Keratinocyte (primary cell): ENCODE measurements at regions not wholly inside any gene's neighbourhood (a gene's known extent, or its start where the extent isn't known, plus 50 kb on each side); places are given as distances from the start of the nearest gene placed in this dataset.

Experiments
- DNase-seq: peaks from one replicate; pipeline ENCODE4 v3.0.0-alpha.2; 2011; ENCODE audit warnings: low read depth, missing footprints, low spot score
- FAIRE-seq: peaks from 2 replicates; lab custom pipeline; 2011; peaks lifted over from hg19 to GRCh38; lab: Jason Lieb, UNC
- H2AFZ ChIP-seq: 2 replicates; pipeline ENCODE4 v1.6.0; 2012; ENCODE audit warnings: low read length, control low read depth, inconsistent platforms; ENCODE audit not compliant: control insufficient read depth
- H3K27ac ChIP-seq: 2 replicates; pipeline ENCODE4 v1.5.1; 2011; ENCODE audit warnings: low read length; ENCODE audit not compliant: control insufficient read depth, insufficient read depth
- H3K27me3 ChIP-seq: 3 replicates; pipeline ENCODE4 v1.6.0; 2011; ENCODE audit warnings: low read length; ENCODE audit not compliant: control insufficient read depth, insufficient read depth; ENCODE audit errors: extremely low read depth
- H3K36me3 ChIP-seq, 2 experiments: 2 replicates in 1 of 2; 3 replicates in 1 of 2; pipeline ENCODE4 v1.5.1; 2011; ENCODE audit warnings: low read length in 2 of 2, mild to moderate bottlenecking in 1 of 2; ENCODE audit not compliant: control insufficient read depth in 2 of 2, insufficient read depth in 2 of 2; ENCODE audit errors: extremely low read depth in 1 of 2
- H3K4me1 ChIP-seq: 3 replicates; pipeline ENCODE4 v1.5.1; 2011; ENCODE audit warnings: low read length; ENCODE audit not compliant: control insufficient read depth, insufficient read depth; ENCODE audit errors: extremely low read depth
- H3K4me2 ChIP-seq: 3 replicates; pipeline ENCODE4 v1.6.0; 2011; ENCODE audit warnings: low read depth, low read length; ENCODE audit not compliant: control insufficient read depth, insufficient read depth; ENCODE audit errors: extremely low read depth
- H3K4me3 ChIP-seq, 3 experiments: fragments of 200-600 bp in 1 of 3; sonication (generic) in 1 of 3; 2 replicates in 2 of 3; 3 replicates in 1 of 3; pipeline ENCODE4 v1.5.1; 2011 to 2016; ENCODE audit warnings: low read length in 3 of 3, mild to moderate bottlenecking in 3 of 3, control low read depth in 2 of 3, inconsistent platforms in 1 of 3, low read depth in 1 of 3, mixed read lengths in 1 of 3, mixed run types in 1 of 3, moderate library complexity in 1 of 3; ENCODE audit not compliant: control insufficient read depth in 2 of 3, insufficient read depth in 2 of 3; ENCODE audit errors: extremely low read depth in 1 of 3
- H3K79me2 ChIP-seq: 2 replicates; pipeline ENCODE4 v1.6.0; 2012; ENCODE audit warnings: low read length; ENCODE audit not compliant: control insufficient read depth, insufficient read depth
- H3K9ac ChIP-seq: 3 replicates; pipeline ENCODE4 v1.6.0; 2011; ENCODE audit warnings: low read length; ENCODE audit not compliant: control insufficient read depth, insufficient read depth; ENCODE audit errors: extremely low read depth
- H3K9me1 ChIP-seq: 3 replicates; pipeline ENCODE4 v1.6.0; 2011; ENCODE audit warnings: low read length; ENCODE audit not compliant: control insufficient read depth, insufficient read depth; ENCODE audit errors: extremely low read depth
- H3K9me3 ChIP-seq: 2 replicates; pipeline ENCODE4 v1.5.1; 2012; ENCODE audit warnings: low read depth, low read length; ENCODE audit not compliant: control insufficient read depth
- H4K20me1 ChIP-seq: 3 replicates; pipeline ENCODE4 v1.6.0; 2011; ENCODE audit warnings: low read length; ENCODE audit not compliant: control insufficient read depth, insufficient read depth; ENCODE audit errors: extremely low read depth
- CTCF ChIP-seq, 3 experiments: IDR thresholded peaks in 1 of 3; conservative IDR thresholded peaks in 1 of 3; optimal IDR thresholded peaks in 1 of 3; 2 replicates in 2 of 3; 3 replicates in 1 of 3; pipeline versions ENCODE3 to v1.5.1; 2011; ENCODE audit warnings: low read length in 3 of 3, mild to moderate bottlenecking in 3 of 3, moderate library complexity in 2 of 3, control low read depth in 1 of 3, inconsistent platforms in 1 of 3; ENCODE audit not compliant: insufficient read depth in 2 of 3; ENCODE audit errors: extremely low read depth in 1 of 3
- EZH2 ChIP-seq: IDR thresholded peaks from one replicate; pipeline ENCODE4 v1.6.1; 2012; ENCODE audit warnings: inconsistent platforms, mild to moderate bottlenecking, low read length, moderate library complexity
- dilution Hi-C: fragments of 300-500 bp; cut with MboI; formaldehyde crosslinking; loops from one replicate; pipeline ENCODE4 v1.7.0; 2020; ENCODE audit warnings: low sequenced_read_pairs; ENCODE audit not compliant: extremely low pct_ligation_motif_present

GRCh38 chr9:88724331-88724730 lies 189.4 kb downstream of the NXNL2 start:
- dilution Hi-C loops: no loop called here

GRCh38 chr9:88725300-88726019 lies 190.5 kb downstream of the NXNL2 start:
- no peaks in the 10 kb centered on the region for H3K36me3 ChIP-seq
- TF ChIP-seq CTCF (optimal IDR thresholded peaks at IDR 0.05 in 1 of 3, IDR thresholded peaks at IDR 0.05 in 1 of 3, conservative IDR thresholded peaks at IDR 0.05 in 1 of 3; ENCODE audit: extremely low read depth in 1 of 3, insufficient read depth in 2 of 3, low read length in 3 of 3): no peak
- FAIRE-seq (no peak), DNase-seq (no peak)
- H2AFZ ChIP-seq: no peak overlapping the region
- H4K20me1 ChIP-seq: no peaks in the 10 kb centered on the region
- H3K4me1 ChIP-seq: no peaks in the 10 kb centered on the region
- no peaks in the 10 kb centered on the region for H3K9me1 ChIP-seq
- no peak overlapping the region for H3K9ac ChIP-seq
- H3K27me3 ChIP-seq: no peaks in the 10 kb centered on the region
- H3K27ac ChIP-seq: no peak overlapping the region
- no peak overlapping the region for H3K4me2 ChIP-seq
- dilution Hi-C loops: no loop called here
- H3K9me3 ChIP-seq: no peaks in the 10 kb centered on the region
- H3K79me2 ChIP-seq: no peaks in the 10 kb centered on the region
- H3K4me3 ChIP-seq: no peak overlapping the region

More at GRCh38 chr9:88724331-88724730, 189.4 kb downstream of the NXNL2 start:
- no peak for DNase-seq
- TF ChIP-seq EZH2: no peak
- no peak for TF ChIP-seq CTCF (optimal IDR thresholded peaks at IDR 0.05 in 1 of 3, IDR thresholded peaks at IDR 0.05 in 1 of 3, conservative IDR thresholded peaks at IDR 0.05 in 1 of 3; ENCODE audit: extremely low read depth in 1 of 3, insufficient read depth in 2 of 3, low read length in 3 of 3)
- Histone ChIP-seq H3K4me1 (no peaks in the 10 kb centered on the region), H4K20me1 (no peaks in the 10 kb centered on the region), H3K4me3 (no peak overlapping the region), H3K9me1 (no peaks in the 10 kb centered on the region), H3K27me3 (no peaks in the 10 kb centered on the region), H3K9ac (no peak overlapping the region), H3K9me3 (no peaks in the 10 kb centered on the region), H3K4me2 (no peak overlapping the region), H3K36me3 (no peaks in the 10 kb centered on the region), H3K27ac (no peak overlapping the region), H2AFZ (no peak overlapping the region), H3K79me2 (no peaks in the 10 kb centered on the region)
- no peak for FAIRE-seq
